GM23338 (cell line): ENCODE measurements at regions not wholly inside any gene's neighbourhood (a gene's known extent, or its start where the extent isn't known, plus 50 kb on each side); places are given as distances from the start of the nearest gene placed in this dataset.

Source experiments
- CREB1 ChIP-seq: fragments of 250-450 bp; sonication (Bioruptor Pico); IDR thresholded peaks from 2 replicates; pipeline ENCODE4 v1.5.0; 2020; ENCODE audit warnings: low read depth, mild to moderate bottlenecking, moderate library complexity
- EZH2 ChIP-seq: fragments of 200-600 bp; sonication (generic); IDR thresholded peaks from one replicate; pipeline ENCODE4 v1.8.0; 2017; ENCODE audit warnings: antibody characterized with exemption, mild to moderate bottlenecking, low read depth; ENCODE audit not compliant: unreplicated experiment
- EZH2phosphoT487 ChIP-seq: fragments of 200-600 bp; sonication (generic); IDR thresholded peaks from one replicate; pipeline ENCODE4 v1.8.1; 2018; ENCODE audit warnings: antibody characterized with exemption; ENCODE audit not compliant: unreplicated experiment
- JUNB ChIP-seq: IDR thresholded peaks from one replicate; pipeline ENCODE4 v1.6.1; 2016; ENCODE audit warnings: antibody characterized with exemption; ENCODE audit not compliant: unreplicated experiment
- POLR2AphosphoS5 ChIP-seq: IDR thresholded peaks from 2 replicates; pipeline ENCODE4 v1.6.1; 2016; ENCODE audit warnings: antibody characterized with exemption, low read depth
- STAT1 ChIP-seq: IDR thresholded peaks from one replicate; pipeline ENCODE4 v1.6.1; 2016; ENCODE audit warnings: antibody characterized with exemption; ENCODE audit not compliant: unreplicated experiment
- ZNF114 ChIP-seq: fragments of 250-450 bp; sonication (Bioruptor Pico); IDR thresholded peaks from 2 replicates; pipeline ENCODE4 v1.5.0; 2020; ENCODE audit warnings: mild to moderate bottlenecking, moderate library complexity
- ZNF331 ChIP-seq: fragments of 250-450 bp; sonication (Bioruptor Pico); IDR thresholded peaks from 2 replicates; pipeline ENCODE4 v1.5.0; 2020; ENCODE audit warnings: low read depth, mild to moderate bottlenecking, moderate library complexity
- TF ChIP-seq, protein P1 (sequence below), 2 experiments: fragments of 200-600 bp in 1 of 2; sonication (generic) in 1 of 2; conservative IDR thresholded peaks; 2 replicates each; pipeline versions ENCODE4 v1.5.1 to v1.6.1; 2016 to 2017; ENCODE audit warnings: antibody characterized with exemption in 2 of 2, low read depth in 2 of 2, mild to moderate bottlenecking in 2 of 2, moderate library complexity in 1 of 2
- TF ChIP-seq, protein P2 (sequence below): IDR thresholded peaks from one replicate; pipeline ENCODE4 v1.6.1; 2018; ENCODE audit warnings: antibody characterized with exemption; ENCODE audit not compliant: unreplicated experiment

DNA sequence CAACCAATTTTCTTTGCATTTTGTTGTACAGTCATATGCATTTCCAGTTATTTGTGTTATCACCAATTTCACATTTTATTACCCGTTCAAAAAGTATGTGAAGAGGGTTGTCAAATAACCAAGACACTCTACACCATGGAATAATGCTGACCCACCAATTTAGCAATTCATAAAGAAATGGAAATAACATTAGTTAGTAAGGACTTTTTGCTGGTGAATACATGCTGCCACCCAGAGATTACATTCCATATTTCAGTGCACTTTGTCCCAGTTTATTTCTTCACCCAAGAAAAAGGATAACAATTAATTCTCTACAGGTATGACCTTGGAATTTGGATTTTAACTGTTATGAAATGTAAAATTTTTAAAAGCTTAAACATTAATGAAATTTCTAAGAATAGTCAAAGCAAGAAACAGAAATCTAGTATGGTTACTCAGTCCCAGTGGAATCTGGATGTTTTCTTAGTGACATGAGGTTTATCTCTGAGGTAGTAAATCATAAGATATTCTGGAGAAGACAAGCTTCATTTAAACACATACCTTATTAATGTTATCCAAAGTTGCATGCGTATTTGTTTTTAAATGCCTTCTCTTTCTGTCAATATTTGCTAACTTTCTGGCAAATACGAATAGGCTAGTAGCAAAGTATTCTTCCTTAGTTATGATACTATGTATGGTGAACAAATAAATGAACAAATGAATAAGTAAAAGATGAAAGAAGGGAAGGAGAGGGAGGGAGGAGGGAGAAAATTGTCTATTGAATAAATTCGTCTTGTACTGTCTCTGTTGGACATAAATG lies 100.6 kb downstream of the CETN3 start:
- TF ChIP-seq, protein P1, sequence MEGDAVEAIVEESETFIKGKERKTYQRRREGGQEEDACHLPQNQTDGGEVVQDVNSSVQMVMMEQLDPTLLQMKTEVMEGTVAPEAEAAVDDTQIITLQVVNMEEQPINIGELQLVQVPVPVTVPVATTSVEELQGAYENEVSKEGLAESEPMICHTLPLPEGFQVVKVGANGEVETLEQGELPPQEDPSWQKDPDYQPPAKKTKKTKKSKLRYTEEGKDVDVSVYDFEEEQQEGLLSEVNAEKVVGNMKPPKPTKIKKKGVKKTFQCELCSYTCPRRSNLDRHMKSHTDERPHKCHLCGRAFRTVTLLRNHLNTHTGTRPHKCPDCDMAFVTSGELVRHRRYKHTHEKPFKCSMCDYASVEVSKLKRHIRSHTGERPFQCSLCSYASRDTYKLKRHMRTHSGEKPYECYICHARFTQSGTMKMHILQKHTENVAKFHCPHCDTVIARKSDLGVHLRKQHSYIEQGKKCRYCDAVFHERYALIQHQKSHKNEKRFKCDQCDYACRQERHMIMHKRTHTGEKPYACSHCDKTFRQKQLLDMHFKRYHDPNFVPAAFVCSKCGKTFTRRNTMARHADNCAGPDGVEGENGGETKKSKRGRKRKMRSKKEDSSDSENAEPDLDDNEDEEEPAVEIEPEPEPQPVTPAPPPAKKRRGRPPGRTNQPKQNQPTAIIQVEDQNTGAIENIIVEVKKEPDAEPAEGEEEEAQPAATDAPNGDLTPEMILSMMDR (conservative IDR thresholded peaks at IDR 0.05; ENCODE audit: low read depth in 2 of 2), result no peak
- TF ChIP-seq POLR2AphosphoS5 (no peak), STAT1 (no peak), EZH2phosphoT487 (no peak), EZH2 (no peak), CREB1 (CRISPR knock-in tag) (no peak), ZNF114 (CRISPR knock-in tag) (no peak), JUNB (no peak), ZNF331 (CRISPR knock-in tag) (no peak)
- TF ChIP-seq, protein P2, sequence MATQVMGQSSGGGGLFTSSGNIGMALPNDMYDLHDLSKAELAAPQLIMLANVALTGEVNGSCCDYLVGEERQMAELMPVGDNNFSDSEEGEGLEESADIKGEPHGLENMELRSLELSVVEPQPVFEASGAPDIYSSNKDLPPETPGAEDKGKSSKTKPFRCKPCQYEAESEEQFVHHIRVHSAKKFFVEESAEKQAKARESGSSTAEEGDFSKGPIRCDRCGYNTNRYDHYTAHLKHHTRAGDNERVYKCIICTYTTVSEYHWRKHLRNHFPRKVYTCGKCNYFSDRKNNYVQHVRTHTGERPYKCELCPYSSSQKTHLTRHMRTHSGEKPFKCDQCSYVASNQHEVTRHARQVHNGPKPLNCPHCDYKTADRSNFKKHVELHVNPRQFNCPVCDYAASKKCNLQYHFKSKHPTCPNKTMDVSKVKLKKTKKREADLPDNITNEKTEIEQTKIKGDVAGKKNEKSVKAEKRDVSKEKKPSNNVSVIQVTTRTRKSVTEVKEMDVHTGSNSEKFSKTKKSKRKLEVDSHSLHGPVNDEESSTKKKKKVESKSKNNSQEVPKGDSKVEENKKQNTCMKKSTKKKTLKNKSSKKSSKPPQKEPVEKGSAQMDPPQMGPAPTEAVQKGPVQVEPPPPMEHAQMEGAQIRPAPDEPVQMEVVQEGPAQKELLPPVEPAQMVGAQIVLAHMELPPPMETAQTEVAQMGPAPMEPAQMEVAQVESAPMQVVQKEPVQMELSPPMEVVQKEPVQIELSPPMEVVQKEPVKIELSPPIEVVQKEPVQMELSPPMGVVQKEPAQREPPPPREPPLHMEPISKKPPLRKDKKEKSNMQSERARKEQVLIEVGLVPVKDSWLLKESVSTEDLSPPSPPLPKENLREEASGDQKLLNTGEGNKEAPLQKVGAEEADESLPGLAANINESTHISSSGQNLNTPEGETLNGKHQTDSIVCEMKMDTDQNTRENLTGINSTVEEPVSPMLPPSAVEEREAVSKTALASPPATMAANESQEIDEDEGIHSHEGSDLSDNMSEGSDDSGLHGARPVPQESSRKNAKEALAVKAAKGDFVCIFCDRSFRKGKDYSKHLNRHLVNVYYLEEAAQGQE, result no peak
